OCI-M2 (cell line): ENCODE measurements at regions not wholly inside any gene's neighbourhood (a gene's known extent, or its start where the extent isn't known, plus 50 kb on each side); places are given as distances from the start of the nearest gene placed in this dataset.

Experiments
- DNase-seq: peaks from one replicate; lab custom pipeline; 2025; ENCODE audit not compliant: unreplicated experiment; lab: John Stamatoyannopoulos, UW

DNA sequence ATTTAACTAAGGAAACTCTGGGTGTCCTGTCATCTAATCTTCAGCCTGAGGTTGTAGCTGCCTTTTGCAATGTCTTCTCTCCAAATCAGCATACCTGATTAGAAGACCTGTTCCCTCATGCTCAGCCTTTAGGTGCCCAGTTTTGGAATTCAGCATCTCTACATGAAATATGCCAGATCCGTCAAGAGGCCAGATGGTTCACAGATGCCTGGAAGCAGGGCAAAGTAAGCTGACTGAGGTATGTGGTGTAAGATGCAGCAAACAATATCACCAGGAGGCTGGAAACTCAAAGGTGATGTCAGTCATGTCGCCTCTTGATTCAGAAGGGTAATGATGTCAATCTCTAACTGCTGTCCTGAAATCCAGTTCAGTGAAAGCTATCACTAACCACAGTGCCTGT is 324.4 kb downstream of the PRELID2 start:
- no peak for DNase-seq

DNA sequence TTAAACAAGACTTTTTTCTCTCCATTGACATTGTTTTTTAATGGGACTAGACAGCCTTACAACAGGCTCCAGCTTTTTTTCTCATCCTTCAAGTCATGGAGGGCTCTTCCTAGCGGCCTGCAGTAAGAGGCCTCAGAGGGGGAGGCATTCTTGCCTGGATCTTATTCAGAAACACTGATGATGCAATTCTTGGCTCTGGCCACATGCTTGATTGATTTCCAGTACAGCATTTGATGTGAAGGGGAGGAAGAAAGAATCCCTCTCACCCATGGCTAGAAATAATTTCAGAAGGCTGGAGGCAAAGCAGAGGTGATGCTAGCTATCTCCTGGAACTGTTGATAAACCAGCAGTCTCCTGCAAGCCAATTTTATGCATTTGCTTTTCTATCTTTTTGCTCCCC is 324.8 kb downstream of the PRELID2 start:
- no peak for DNase-seq

DNA sequence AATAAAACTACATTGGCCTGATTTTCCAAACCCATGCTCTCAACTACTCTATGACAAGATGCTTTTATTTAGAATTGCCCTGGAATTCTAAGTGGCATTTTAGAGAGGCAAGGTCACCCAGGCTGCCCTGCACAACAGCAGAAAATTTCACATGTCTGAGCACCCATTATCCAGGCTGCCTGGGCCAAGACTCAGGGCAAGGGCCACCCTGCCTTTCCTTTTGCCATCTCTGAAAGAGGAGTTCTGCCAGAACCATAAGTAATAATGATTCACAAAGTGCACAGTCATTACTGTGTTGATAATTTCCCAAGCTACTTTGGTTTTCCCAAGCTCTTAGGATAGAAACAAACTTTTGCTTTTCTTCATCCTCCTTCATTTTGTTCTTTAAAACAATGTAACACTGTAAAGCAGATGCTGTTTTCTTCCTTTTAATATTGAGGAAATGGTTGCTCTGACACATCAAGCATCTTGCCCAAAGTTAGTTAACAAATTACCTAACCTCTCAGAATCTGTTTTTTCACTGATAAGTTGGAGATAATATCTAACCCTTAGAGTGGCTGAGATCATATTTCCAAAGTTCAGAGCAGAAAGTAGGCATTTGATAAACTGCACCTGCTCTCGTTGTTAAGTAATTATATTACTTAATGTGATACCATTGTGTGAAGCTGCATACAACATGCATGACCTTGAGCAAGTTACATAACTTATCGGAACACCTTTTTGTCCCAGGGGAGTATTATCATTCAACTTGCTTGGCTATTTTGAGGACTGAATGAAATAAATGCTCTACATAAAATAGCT is 325.6 kb downstream of the PRELID2 start:
- no peak for DNase-seq

GRCh38 chr5:145506185-145506850 is 328.8 kb downstream of the PRELID2 start:
- no peak for DNase-seq

DNA sequence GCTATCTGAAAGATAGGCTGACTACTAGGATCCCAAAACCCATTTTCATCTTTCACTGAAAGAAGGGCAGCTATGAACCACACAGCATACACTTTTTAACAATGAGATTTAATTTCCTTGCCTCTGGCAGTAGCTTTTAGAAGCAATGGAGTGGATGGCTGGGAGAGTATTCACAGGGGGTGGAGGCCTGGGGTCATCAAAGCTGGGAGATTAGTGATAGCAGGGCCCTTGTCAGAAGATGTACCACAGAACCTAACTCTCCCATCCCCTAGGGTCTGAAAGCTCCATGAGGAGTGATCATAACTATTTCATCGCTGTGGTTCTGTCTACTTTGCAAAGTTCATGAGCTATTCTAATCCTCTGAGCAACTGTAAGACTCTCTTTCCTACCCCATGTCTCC is 332.2 kb downstream of the PRELID2 start:
- no peak for DNase-seq

GRCh38 chr5:145500710-145501109 is 334.4 kb downstream of the PRELID2 start:
- DNase-seq: no peak

DNA sequence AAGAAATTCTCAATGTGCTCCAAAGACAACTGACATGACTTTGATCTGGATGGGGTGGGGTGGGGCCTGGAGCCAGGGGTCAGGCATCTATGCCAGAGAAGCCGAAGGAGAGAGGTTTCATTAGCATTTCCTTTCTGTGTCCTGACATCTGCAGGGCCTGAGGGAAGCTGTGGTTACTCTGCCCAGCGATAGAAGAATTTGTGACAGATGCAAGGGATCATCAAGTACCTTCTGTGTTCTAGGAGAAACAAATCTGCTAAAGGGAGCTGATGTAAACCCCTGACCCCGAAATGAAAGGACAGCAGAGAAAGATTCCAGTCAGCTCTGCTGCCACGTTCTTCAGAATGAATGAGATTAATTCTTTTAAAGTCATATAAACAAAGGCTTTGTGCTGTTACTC is 335.7 kb downstream of the PRELID2 start:
- no peak for DNase-seq

GRCh38 chr5:145497052-145497451 is 338.1 kb downstream of the PRELID2 start:
- no peak for DNase-seq

GRCh38 chr5:145495741-145496140 is 339.4 kb downstream of the PRELID2 start:
- no peak for DNase-seq

GRCh38 chr5:145495196-145495595 is 339.9 kb downstream of the PRELID2 start:
- no peak for DNase-seq

DNA sequence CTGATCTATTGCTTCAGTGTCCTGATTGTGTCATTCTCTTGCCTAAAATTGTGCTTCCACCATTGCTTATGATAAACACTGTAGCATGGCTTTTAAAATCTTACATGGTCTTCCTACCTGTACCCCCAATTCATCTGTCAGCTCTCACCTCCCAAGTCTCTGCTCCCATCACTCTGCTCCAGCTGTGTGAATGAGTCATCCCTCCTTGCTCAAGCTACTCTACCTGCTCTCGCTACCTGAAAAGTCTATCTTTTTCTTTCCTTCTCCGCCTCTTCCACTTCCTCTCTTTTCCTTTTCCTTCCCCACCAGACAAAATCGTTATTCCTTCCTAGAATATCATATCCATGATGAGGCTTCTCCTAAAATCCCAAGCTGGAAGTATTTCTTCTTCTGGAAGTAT is 341.7 kb downstream of the PRELID2 start:
- no peak for DNase-seq

DNA sequence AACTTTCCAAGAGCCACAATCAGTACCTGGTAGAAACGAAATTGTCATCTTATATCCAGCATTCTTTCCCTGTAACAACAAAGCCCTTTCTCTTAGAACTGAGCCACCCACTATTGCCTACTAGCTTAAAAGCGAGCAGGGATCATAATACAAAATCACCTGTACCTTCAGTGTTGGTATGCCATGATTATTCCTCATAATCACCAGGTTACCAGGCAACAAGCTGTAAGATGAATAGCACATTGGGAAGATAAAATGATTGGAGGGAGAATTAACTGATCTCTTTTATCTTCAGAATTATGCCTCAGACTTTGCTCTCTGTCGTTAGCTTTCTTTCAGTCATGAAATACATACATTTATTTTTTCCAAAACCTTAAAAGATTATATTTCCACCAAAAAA is 345.6 kb downstream of the PRELID2 start:
- DNase-seq: no peak

GRCh38 chr5:145484158-145484557 is 351.0 kb downstream of the PRELID2 start:
- no peak for DNase-seq

DNA sequence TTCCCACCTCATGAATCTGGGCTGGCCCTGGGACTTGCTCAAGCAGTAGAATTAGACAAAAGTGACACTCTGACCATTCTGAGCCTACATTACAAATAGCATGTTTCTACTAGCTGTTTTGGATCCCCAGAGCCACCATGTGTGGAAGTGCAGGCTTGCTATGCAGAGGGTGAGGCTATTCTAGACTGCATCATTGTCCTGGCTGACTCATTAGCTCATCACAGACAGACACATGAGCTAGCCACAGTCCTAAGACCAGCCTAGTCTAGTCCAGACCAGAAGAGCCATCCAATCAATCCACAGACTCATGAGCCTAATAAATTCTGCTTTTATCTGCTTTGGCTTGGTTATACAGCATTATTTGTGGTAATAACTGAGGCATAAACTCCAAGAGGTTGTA is 351.9 kb downstream of the PRELID2 start:
- no peak for DNase-seq

DNA sequence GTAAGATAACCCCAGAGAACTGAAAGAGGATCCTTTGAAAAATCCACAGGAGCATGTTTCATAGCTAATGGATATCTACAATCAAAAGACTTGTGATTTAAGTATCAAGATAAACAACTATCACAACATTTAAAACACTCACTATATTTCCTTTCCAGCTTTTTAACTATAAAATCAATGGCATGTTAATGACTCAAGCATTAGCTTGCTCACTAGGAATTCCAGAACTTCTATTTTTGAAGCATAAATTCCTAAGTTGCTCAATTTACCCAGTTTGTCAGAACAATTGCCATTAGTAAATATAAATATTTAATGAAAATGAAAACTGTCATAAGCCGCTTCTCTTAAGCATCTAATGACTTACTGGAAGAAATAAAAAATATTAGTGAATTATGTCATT is 355.3 kb downstream of the PRELID2 start:
- no peak for DNase-seq

- DNase-seq: no peak
Observed at GRCh38 chr5:145479271-145479670, 355.9 kb downstream of the PRELID2 start.

DNA sequence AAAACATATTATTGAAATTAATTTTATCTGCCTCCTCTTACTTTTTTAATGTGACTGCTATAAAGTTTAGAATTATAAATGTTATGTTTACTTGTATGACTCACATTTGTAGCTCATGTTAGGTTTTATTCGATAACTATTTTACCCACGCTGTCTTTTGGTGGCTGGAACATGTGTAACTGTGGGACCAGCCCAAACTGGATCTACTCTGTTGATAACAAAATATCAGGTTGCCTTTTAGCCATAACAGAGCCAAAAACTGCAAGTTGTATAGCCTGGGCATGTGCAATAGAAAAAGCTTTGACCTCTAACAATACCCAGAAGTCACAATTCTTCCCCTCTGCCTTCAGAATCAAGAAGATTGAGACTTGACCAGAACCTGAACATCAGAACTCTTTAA is 356.5 kb downstream of the PRELID2 start:
- DNase-seq: no peak

GRCh38 chr5:145473042-145473642 is 362.0 kb downstream of the PRELID2 start:
- DNase-seq: no peak

- no peak for DNase-seq
Observed at GRCh38 chr5:145471831-145472612, 363.1 kb downstream of the PRELID2 start.

DNA sequence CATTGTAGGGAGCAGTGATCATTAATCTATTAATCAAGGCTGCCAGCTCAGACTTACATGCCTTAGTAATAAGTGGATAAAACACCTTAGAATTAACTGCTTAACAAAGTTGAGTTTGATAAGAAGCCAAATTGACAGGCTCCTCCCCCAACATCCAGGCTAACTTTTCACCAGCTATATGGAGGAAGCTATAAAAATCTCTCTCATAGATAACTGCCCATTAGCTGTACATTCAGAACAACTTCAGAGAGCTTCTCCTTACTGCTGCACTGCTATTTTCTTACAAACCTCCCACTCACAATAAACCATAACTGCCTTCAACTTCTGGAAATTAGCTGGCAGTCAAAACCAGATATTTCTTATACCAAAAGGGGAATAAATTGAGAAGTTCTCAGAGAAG is 364.1 kb downstream of the PRELID2 start:
- DNase-seq: no peak

DNA sequence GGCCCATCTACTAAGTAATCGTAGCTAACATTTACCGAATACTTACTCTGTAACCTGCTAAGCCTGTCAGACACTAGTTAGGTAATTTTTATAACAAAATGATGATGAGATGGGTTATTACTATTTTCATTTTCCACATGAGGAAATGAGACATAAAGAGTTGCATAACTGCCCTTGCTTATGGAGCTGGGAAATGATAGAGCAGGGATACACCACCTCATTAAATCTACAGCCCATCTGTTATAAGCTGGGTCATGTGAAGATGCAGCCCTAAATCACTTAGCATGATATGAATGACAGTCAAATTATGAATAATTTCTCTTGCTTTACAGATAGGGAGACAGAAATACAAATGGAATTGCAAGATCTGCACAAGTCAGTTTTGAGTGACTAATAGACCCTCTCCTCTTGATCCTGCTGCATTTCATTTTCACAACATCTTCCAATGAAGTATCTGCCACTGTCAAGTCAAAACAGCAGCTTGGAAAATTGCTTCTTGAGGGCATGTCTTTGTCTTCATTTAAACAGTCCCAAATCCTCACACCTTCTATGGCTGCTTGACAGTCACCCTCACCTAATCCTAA is 364.7 kb downstream of the PRELID2 start:
- no peak for DNase-seq
